BE2C (cell line): ENCODE measurements at regions not wholly inside any gene's neighbourhood (a gene's known extent, or its start where the extent isn't known, plus 50 kb on each side); places are given as distances from the start of the nearest gene placed in this dataset.

ENCODE experiments used
- DNase-seq: peaks from one replicate; pipeline ENCODE4 v3.0.0-alpha.2; 2020
- H3K27me3 ChIP-seq: fragments of 250-450 bp; sonication (Bioruptor Pico); 2 replicates; pipeline ENCODE4 v1.5.1; 2020; ENCODE audit warnings: mild to moderate bottlenecking
- H3K36me3 ChIP-seq: fragments of 250-450 bp; sonication (Bioruptor Pico); 2 replicates; pipeline ENCODE4 v1.5.1; 2020; ENCODE audit warnings: mild to moderate bottlenecking
- H3K4me1 ChIP-seq: fragments of 250-450 bp; sonication (Bioruptor Pico); 2 replicates; pipeline ENCODE4 v1.5.1; 2020
- H3K4me3 ChIP-seq: 2 replicates; pipeline ENCODE4 v1.5.1; 2011; ENCODE audit warnings: low read depth, low read length
- H3K9me3 ChIP-seq: fragments of 250-450 bp; sonication (Bioruptor Pico); 2 replicates; pipeline ENCODE4 v1.5.1; 2020
- CTCF ChIP-seq: IDR thresholded peaks from 2 replicates; pipeline ENCODE4 v1.5.1; 2012; ENCODE audit warnings: mild to moderate bottlenecking, low read depth, low read length

- Histone ChIP-seq H3K9me3 (no peaks in the 10 kb centered on the region), H3K27me3 (no peaks in the 10 kb centered on the region), H3K36me3 (no peaks in the 10 kb centered on the region), H3K4me3 (no peak overlapping the region), H3K4me1 (peaks cover 13% of the 10 kb centered on the region)
- DNase-seq, result no peak
- TF ChIP-seq CTCF, result no peak
Observed at GRCh38 chr21:28431527-28432200, 561.0 kb downstream of the LTN1 start.

- Histone ChIP-seq H3K4me1 (peaks cover 7% of the 10 kb centered on the region), H3K4me3 (no peak overlapping the region), H3K36me3 (no peaks in the 10 kb centered on the region), H3K27me3 (no peaks in the 10 kb centered on the region), H3K9me3 (no peaks in the 10 kb centered on the region)
- TF ChIP-seq CTCF, result no peak
- DNase-seq, result no peak
Observed at GRCh38 chr21:28431022-28431421, 561.7 kb downstream of the LTN1 start.

- Histone ChIP-seq H3K36me3 (no peaks in the 10 kb centered on the region), H3K4me1 (no peaks in the 10 kb centered on the region), H3K4me3 (no peak overlapping the region), H3K9me3 (no peaks in the 10 kb centered on the region), H3K27me3 (no peaks in the 10 kb centered on the region)
- no peak for DNase-seq
- no peak for TF ChIP-seq CTCF
Observed at GRCh38 chr21:28429161-28429560, 563.5 kb downstream of the LTN1 start.

- no peaks in the 10 kb centered on the region for H3K36me3 ChIP-seq
- no peak overlapping the region for H3K4me3 ChIP-seq
- no peak for DNase-seq
- no peaks in the 10 kb centered on the region for H3K9me3 ChIP-seq
- no peak for TF ChIP-seq CTCF
- H3K4me1 ChIP-seq, result no peaks in the 10 kb centered on the region
- no peaks in the 10 kb centered on the region for H3K27me3 ChIP-seq
Observed at GRCh38 chr21:28427394-28428022, 565.2 kb downstream of the LTN1 start.

- Histone ChIP-seq H3K4me1 (no peaks in the 10 kb centered on the region), H3K4me3 (no peak overlapping the region)
Observed at GRCh38 chr21:28426545-28426944, 566.1 kb downstream of the LTN1 start.

More at GRCh38 chr21:28426545-28426944, 566.1 kb downstream of the LTN1 start:
- no peaks in the 10 kb centered on the region for H3K36me3 ChIP-seq
- no peak for TF ChIP-seq CTCF
- DNase-seq, result no peak
- H3K9me3 ChIP-seq, result no peaks in the 10 kb centered on the region
- no peaks in the 10 kb centered on the region for H3K27me3 ChIP-seq
